ENCODE measurements at regions not wholly inside any gene's neighbourhood (a gene's known extent, or its start where the extent isn't known, plus 50 kb on each side); places are given as distances from the start of the nearest gene placed in this dataset.

GRCh38 chr4:81565142-81565870 lies 93.6 kb upstream of the RASGEF1B start:
- TF ChIP-seq, protein P1, sequence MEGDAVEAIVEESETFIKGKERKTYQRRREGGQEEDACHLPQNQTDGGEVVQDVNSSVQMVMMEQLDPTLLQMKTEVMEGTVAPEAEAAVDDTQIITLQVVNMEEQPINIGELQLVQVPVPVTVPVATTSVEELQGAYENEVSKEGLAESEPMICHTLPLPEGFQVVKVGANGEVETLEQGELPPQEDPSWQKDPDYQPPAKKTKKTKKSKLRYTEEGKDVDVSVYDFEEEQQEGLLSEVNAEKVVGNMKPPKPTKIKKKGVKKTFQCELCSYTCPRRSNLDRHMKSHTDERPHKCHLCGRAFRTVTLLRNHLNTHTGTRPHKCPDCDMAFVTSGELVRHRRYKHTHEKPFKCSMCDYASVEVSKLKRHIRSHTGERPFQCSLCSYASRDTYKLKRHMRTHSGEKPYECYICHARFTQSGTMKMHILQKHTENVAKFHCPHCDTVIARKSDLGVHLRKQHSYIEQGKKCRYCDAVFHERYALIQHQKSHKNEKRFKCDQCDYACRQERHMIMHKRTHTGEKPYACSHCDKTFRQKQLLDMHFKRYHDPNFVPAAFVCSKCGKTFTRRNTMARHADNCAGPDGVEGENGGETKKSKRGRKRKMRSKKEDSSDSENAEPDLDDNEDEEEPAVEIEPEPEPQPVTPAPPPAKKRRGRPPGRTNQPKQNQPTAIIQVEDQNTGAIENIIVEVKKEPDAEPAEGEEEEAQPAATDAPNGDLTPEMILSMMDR (IDR thresholded peaks at IDR 0.05; ENCODE audit: low read length): no peak
- no peak for TF ChIP-seq EZH2 (IDR thresholded peaks at IDR 0.05; ENCODE audit: borderline replicate concordance, low read length)

Data from OCI-LY1 (cell line).